Gastrocnemius medialis (tissue), 4 donors: ENCODE measurements at regions not wholly inside any gene's neighbourhood (a gene's known extent, or its start where the extent isn't known, plus 50 kb on each side); places are given as distances from the start of the nearest gene placed in this dataset.

Experiments
- ATAC-seq, 2 donors: fragments of 150-250 bp; one replicate each; pipeline ENCODE4 v1.9.1; 2016
- DNase-seq, 2 donors: peaks; one replicate each; pipeline ENCODE4 v3.0.0-alpha.2; 2019
- H3K27ac ChIP-seq, 4 donors: fragments of 200-600 bp; sonication (generic); 1 replicate in 1 of 4; 2 replicates in 3 of 4; pipeline ENCODE4 v1.5.1; 2016 to 2018; ENCODE audit warnings: mild to moderate bottlenecking in 2 of 4, moderate library complexity in 1 of 4
- H3K27me3 ChIP-seq, 3 donors: fragments of 200-600 bp; sonication (generic) in 2 of 3; 1 replicate in 1 of 3; 2 replicates in 2 of 3; pipeline versions ENCODE4 v1.5.1 to v1.6.0; 2016 to 2019; ENCODE audit warnings: mild to moderate bottlenecking in 1 of 3, moderate library complexity in 1 of 3
- H3K36me3 ChIP-seq, 2 donors: fragments of 200-600 bp; sonication (generic) in 1 of 2; one replicate each; pipeline ENCODE4 v1.5.1; 2017 to 2018
- H3K4me1 ChIP-seq, 2 donors: fragments of 200-600 bp; sonication (generic) in 1 of 2; one replicate each; pipeline ENCODE4 v1.5.1; 2016 to 2017; ENCODE audit warnings: mild to moderate bottlenecking in 2 of 2
- H3K4me3 ChIP-seq, 4 donors: fragments of 200-600 bp; sonication (generic) in 3 of 4; 1 replicate in 1 of 4; 2 replicates in 3 of 4; pipeline ENCODE4 v1.5.1; 2016 to 2019; ENCODE audit warnings: mild to moderate bottlenecking in 2 of 4
- H3K9me3 ChIP-seq, 3 donors: fragments of 200-600 bp; sonication (generic) in 2 of 3; 1 replicate in 1 of 3; 2 replicates in 2 of 3; pipeline ENCODE4 v1.5.1; 2016 to 2019
- CTCF ChIP-seq, 5 experiments: fragments of 450-650 bp in 3 of 5; fragments of 200-600 bp in 2 of 5; sonication (generic) in 2 of 5; IDR thresholded peaks in 4 of 5; conservative IDR thresholded peaks in 1 of 5; 1 replicate in 4 of 5; 2 replicates in 1 of 5; pipeline ENCODE4 v1.5.1; 2016 to 2019; ENCODE audit warnings: antibody characterized with exemption in 5 of 5, mild to moderate bottlenecking in 3 of 5, moderate library complexity in 3 of 5
- POLR2A ChIP-seq, 2 donors: fragments of 450-650 bp; IDR thresholded peaks; one replicate each; pipeline ENCODE4 v1.6.1; 2017; ENCODE audit warnings: antibody characterized with exemption in 2 of 2, mild to moderate bottlenecking in 2 of 2, moderate library complexity in 2 of 2
- in situ Hi-C, 4 donors: fragments of 200-750 bp; cut with MboI; loops; one replicate each; pipeline versions ENCODE4 v1.15.0 to v1.8.0; 2017; ENCODE audit warnings: low sequenced_read_pairs in 4 of 4
- intact Hi-C: fragments of 100-400 bp; cut with DNase I; formaldehyde crosslinking; loops from one replicate; pipeline ENCODE4 v1.15.1; 2023; ENCODE audit warnings: low total_unique reads

GRCh38 chr4:186471441-186471840 is 83.9 kb downstream of the MTNR1A start:
- no peaks in the 10 kb centered on the region for H3K36me3 ChIP-seq
- H3K4me3 ChIP-seq, result no peak overlapping the region
- no peak for ATAC-seq
- TF ChIP-seq POLR2A (IDR thresholded peaks at IDR 0.05), result no peak
- TF ChIP-seq CTCF (IDR thresholded peaks at IDR 0.05 in 4 of 5, conservative IDR thresholded peaks at IDR 0.05 in 1 of 5), result no peak
- no peaks in the 10 kb centered on the region for H3K27me3 ChIP-seq
- DNase-seq, result no peak
- no peaks in the 10 kb centered on the region for H3K9me3 ChIP-seq
- no peak overlapping the region for H3K27ac ChIP-seq
- intact Hi-C loops (no loop called here), in situ Hi-C loops (no loop called here)
- no peaks in the 10 kb centered on the region for H3K4me1 ChIP-seq

- TF ChIP-seq POLR2A (IDR thresholded peaks at IDR 0.05), result no peak
- TF ChIP-seq CTCF (IDR thresholded peaks at IDR 0.05 in 4 of 5, conservative IDR thresholded peaks at IDR 0.05 in 1 of 5), result no peak
- in situ Hi-C loops, result no loop called here
Observed at GRCh38 chr4:186458050-186458449, 97.3 kb downstream of the MTNR1A start.

GRCh38 chr4:186451982-186452381 is 103.4 kb downstream of the MTNR1A start:
- ATAC-seq, result no peak
- DNase-seq, result no peak
- intact Hi-C loops (no loop called here), in situ Hi-C loops (no loop called here)
- TF ChIP-seq CTCF (IDR thresholded peaks at IDR 0.05 in 4 of 5, conservative IDR thresholded peaks at IDR 0.05 in 1 of 5) (no peak), POLR2A (IDR thresholded peaks at IDR 0.05) (no peak)
- Histone ChIP-seq H3K27me3 (no peaks in the 10 kb centered on the region), H3K36me3 (no peaks in the 10 kb centered on the region), H3K4me3 (no peak overlapping the region), H3K4me1 (no peaks in the 10 kb centered on the region), H3K27ac (no peak overlapping the region), H3K9me3 (no peaks in the 10 kb centered on the region)

More at GRCh38 chr4:186458050-186458449, 97.3 kb downstream of the MTNR1A start:
- Histone ChIP-seq H3K4me1 (no peaks in the 10 kb centered on the region), H3K9me3 (no peaks in the 10 kb centered on the region), H3K27ac (no peak overlapping the region), H3K4me3 (no peak overlapping the region), H3K27me3 (no peaks in the 10 kb centered on the region), H3K36me3 (no peaks in the 10 kb centered on the region)
- DNase-seq (no peak), ATAC-seq (no peak)
- intact Hi-C loops, result no loop called here

GRCh38 chr4:186449954-186450353 is 105.4 kb downstream of the MTNR1A start:
- intact Hi-C loops, result no loop called here
- in situ Hi-C loops, result no loop called here
- no peak overlapping the region for H3K27ac ChIP-seq
- TF ChIP-seq CTCF (IDR thresholded peaks at IDR 0.05 in 4 of 5, conservative IDR thresholded peaks at IDR 0.05 in 1 of 5) (no peak), POLR2A (IDR thresholded peaks at IDR 0.05) (no peak)
- ATAC-seq (no peak), DNase-seq (no peak)
- no peak overlapping the region for H3K4me3 ChIP-seq
- H3K27me3 ChIP-seq, result no peaks in the 10 kb centered on the region
- no peaks in the 10 kb centered on the region for H3K4me1 ChIP-seq
- H3K36me3 ChIP-seq, result no peaks in the 10 kb centered on the region
- H3K9me3 ChIP-seq, result no peaks in the 10 kb centered on the region

- intact Hi-C loops (no loop called here), in situ Hi-C loops (no loop called here)
- H3K36me3 ChIP-seq, result no peaks in the 10 kb centered on the region
- no peaks in the 10 kb centered on the region for H3K9me3 ChIP-seq
- DNase-seq (no peak), ATAC-seq (no peak)
- H3K27ac ChIP-seq, result no peak overlapping the region
- no peaks in the 10 kb centered on the region for H3K27me3 ChIP-seq
- no peak overlapping the region for H3K4me3 ChIP-seq
- TF ChIP-seq CTCF (IDR thresholded peaks at IDR 0.05 in 4 of 5, conservative IDR thresholded peaks at IDR 0.05 in 1 of 5), result no peak
- TF ChIP-seq POLR2A (IDR thresholded peaks at IDR 0.05), result no peak
- no peaks in the 10 kb centered on the region for H3K4me1 ChIP-seq
Observed at GRCh38 chr4:186445040-186445439, 110.3 kb downstream of the MTNR1A start.
